ENCODE measurements at regions not wholly inside any gene's neighbourhood (a gene's known extent, or its start where the extent isn't known, plus 50 kb on each side); places are given as distances from the start of the nearest gene placed in this dataset.
"Not testable (repeated sequence)": the region's sequence is repeated elsewhere in the genome, so short reads cannot be mapped to it uniquely, and the experiment has no call there.

DNA sequence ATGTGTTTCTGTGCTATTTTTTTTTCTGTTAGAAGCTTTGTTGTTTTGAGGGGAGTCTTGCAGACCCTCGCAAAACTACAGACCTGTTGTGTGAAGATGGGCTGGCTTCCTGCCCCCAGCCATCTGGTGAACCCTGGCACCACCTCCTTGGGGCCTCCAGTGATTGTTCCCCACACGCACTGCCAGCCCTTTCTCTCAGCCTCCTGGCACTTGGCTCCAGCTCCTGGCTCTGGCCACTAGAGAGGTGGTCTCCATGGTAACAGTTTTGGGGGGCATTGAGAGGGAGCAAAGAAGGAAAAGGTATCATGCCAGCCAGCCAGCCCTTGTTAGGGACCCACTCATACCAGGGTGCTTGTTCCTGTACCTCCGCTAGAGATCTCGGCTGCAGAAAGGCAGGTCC lies 176.4 kb upstream of the RPH3A start:
- no peaks in the 10 kb centered on the region; the same call in 1 of the 2 replicates for H3K27me3 ChIP-seq (replicated peaks; ENCODE audit: control insufficient read depth, insufficient read depth, low read length)
- no peak for DNase-seq (ENCODE audit: extremely low read depth, insufficient read length)
- TF ChIP-seq CTCF (IDR thresholded peaks at IDR 0.05; ENCODE audit: insufficient read depth, low read length, poor library complexity, severe bottlenecking): no peak

GRCh38 chr12:112616469-112617152 lies 174.9 kb upstream of the RPH3A start:
- Histone ChIP-seq H3K36me3 (ENCODE audit: control insufficient read depth, insufficient read depth, low read length) (no peaks in the 10 kb centered on the region), H3K27me3 (replicated peaks; ENCODE audit: control insufficient read depth, insufficient read depth, low read length) (no peaks in the 10 kb centered on the region; the same call in 1 of the 2 replicates), H3K4me3 (replicated peaks; ENCODE audit: low read depth, low read length) (no peak overlapping the region)
- no peak for TF ChIP-seq CTCF (IDR thresholded peaks at IDR 0.05; ENCODE audit: insufficient read depth, low read length, poor library complexity, severe bottlenecking)
- DNase-seq (ENCODE audit: extremely low read depth, insufficient read length): no peak

More for the DNA sequence above, 176.4 kb upstream of the RPH3A start:
- Histone ChIP-seq H3K36me3 (ENCODE audit: control insufficient read depth, insufficient read depth, low read length) (no peaks in the 10 kb centered on the region), H3K4me3 (replicated peaks; ENCODE audit: low read depth, low read length) (no peak overlapping the region)

DNA sequence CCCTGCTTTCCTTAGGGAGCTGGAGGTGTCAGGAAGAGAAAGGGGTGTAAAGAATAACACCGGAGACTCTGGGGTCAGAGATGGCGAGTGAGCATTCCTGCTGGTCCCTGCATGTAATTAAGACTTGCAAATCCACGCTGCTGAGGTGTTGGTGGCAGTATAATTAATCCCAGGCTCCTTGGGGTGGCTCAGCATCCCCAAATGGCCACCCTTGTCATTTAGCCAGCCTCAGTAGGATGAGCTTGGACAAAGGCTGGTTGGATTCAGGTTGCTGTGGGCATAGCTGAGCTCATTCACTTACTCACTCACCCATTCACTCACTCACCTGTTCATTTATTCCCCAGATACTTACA lies 174.4 kb upstream of the RPH3A start:
- no peaks in the 10 kb centered on the region; the same call in 1 of the 2 replicates for H3K27me3 ChIP-seq (replicated peaks; ENCODE audit: control insufficient read depth, insufficient read depth, low read length)
- no peak for DNase-seq (ENCODE audit: extremely low read depth, insufficient read length)
- no peaks in the 10 kb centered on the region for H3K36me3 ChIP-seq (ENCODE audit: control insufficient read depth, insufficient read depth, low read length)
- no peak overlapping the region for H3K4me3 ChIP-seq (replicated peaks; ENCODE audit: low read depth, low read length)
- TF ChIP-seq CTCF (IDR thresholded peaks at IDR 0.05; ENCODE audit: insufficient read depth, low read length, poor library complexity, severe bottlenecking): no peak

- H3K4me3 ChIP-seq (replicated peaks; ENCODE audit: low read depth, low read length): no peak overlapping the region
- DNase-seq (ENCODE audit: extremely low read depth, insufficient read length): no peak
- H3K27me3 ChIP-seq (replicated peaks; ENCODE audit: control insufficient read depth, insufficient read depth, low read length): no peaks in the 10 kb centered on the region
- no peak for TF ChIP-seq CTCF (IDR thresholded peaks at IDR 0.05; ENCODE audit: insufficient read depth, low read length, poor library complexity, severe bottlenecking)
- no peaks in the 10 kb centered on the region for H3K36me3 ChIP-seq (ENCODE audit: control insufficient read depth, insufficient read depth, low read length)
Observed at GRCh38 chr12:112627851-112628250, 163.7 kb upstream of the RPH3A start.

- not testable (repeated sequence) for DNase-seq (ENCODE audit: extremely low read depth, insufficient read length); H3K36me3 ChIP-seq (ENCODE audit: control insufficient read depth, insufficient read depth, low read length); H3K27me3 ChIP-seq (replicated peaks; ENCODE audit: control insufficient read depth, insufficient read depth, low read length); H3K4me3 ChIP-seq (replicated peaks; ENCODE audit: low read depth, low read length)
Observed at GRCh38 chr12:112631974-112632373, 159.6 kb upstream of the RPH3A start.

DNA sequence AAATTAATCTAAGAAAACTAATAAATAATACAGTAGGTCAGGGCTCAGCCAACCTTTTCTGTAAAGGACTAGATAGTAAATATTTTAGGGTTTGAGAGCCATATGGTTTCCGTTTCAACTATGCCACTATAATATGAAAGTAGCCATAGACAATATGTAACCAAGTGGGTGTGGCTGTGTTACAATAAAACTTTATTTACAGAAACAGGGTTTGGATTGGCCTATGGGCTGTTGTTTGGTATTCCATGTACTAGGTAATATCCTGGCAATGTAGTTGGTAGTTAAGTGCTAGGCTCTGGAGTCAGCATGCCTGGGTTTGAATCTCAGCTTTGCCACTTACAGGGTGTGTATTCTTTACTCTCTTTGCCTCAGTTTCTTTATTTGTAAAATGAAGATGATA lies 156.5 kb upstream of the RPH3A start:
- TF ChIP-seq CTCF (IDR thresholded peaks at IDR 0.05; ENCODE audit: insufficient read depth, low read length, poor library complexity, severe bottlenecking): no peak
- no peaks in the 10 kb centered on the region for H3K36me3 ChIP-seq (ENCODE audit: control insufficient read depth, insufficient read depth, low read length)
- H3K27me3 ChIP-seq (replicated peaks; ENCODE audit: control insufficient read depth, insufficient read depth, low read length): no peaks in the 10 kb centered on the region
- no peak overlapping the region for H3K4me3 ChIP-seq (replicated peaks; ENCODE audit: low read depth, low read length)
- no peak for DNase-seq (ENCODE audit: extremely low read depth, insufficient read length)
